ENCODE measurements at regions not wholly inside any gene's neighbourhood (a gene's known extent, or its start where the extent isn't known, plus 50 kb on each side); places are given as distances from the start of the nearest gene placed in this dataset.

DNA sequence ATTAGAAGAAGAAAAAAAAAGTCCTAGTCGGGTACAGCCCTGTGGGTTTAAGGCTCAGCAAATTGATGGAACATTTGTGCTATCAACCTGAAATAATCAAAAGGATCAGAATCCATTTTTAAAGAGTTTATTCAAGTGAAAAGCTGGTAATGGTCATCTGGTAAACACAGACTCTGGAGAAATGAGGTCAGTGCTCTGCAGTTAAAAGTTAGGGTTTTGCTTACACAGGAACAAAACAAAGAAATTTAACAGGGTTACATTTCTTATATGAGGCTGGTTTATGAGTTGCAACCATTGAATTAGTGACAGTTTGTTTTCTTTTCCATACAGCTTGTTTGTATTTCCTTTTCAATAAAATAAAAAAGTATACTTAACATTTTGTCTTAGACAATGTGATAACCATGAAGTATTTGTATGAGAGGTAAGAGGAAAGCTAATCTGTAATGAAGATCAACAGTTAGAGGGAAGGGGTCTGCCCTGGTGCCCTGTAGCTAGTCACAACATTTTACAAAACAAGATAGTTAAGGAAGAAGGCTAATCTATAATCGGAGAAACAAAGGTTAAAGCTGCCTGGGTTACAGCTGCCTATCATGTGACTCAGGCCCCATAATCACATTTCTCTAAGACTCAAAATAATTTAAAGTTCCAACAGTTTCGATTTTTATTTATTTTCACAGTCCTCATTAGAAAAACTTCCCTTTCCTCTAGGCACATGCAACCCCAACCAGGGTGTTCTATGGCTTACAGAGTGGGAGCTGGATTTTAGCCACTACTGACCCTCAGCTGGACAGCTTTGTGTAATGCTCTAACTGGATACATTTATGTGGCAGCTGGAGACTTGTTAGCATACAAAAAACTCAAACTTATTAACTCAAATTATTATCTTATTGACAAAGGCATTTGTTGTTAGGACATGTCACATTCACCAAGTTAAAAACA lies 98.1 kb upstream of the ACP3 start:
- Histone ChIP-seq H3K4me3 (ENCODE audit: low read length) (no peak overlapping the region), H3K36me3 (ENCODE audit: control insufficient read depth in 2 of 3, insufficient read depth in 3 of 3, low read length in 3 of 3) (no peaks in the 10 kb centered on the region), H3K9me3 (ENCODE audit: control insufficient read depth in 2 of 3, low read length in 3 of 3) (no peaks in the 10 kb centered on the region), H3K27ac (ENCODE audit: low read depth, low read length) (no peak overlapping the region), H3K27me3 (ENCODE audit: control insufficient read depth in 2 of 2, insufficient read depth in 2 of 2, low read length in 2 of 2) (no peaks in the 10 kb centered on the region), H3K4me1 (ENCODE audit: control insufficient read depth in 2 of 2, insufficient read depth in 2 of 2, low read length in 2 of 2) (no peaks in the 10 kb centered on the region)
- DNase-seq, result no peak
- no peaks in the 10 kb centered on the region for H3K36me3 Mint-ChIP-seq
- intact Hi-C loops (cut with micrococcal nuclease), result no loop called here
- CTCF ChIA-PET, result no interaction called here
- H3K27me3 Mint-ChIP-seq, result peaks cover 0 to 11% (median 3%) of the 10 kb centered on the region in 5 donors
- POLR2A ChIA-PET, result no interaction called here
- H3K9me3 Mint-ChIP-seq, result no peaks in the 10 kb centered on the region
- H3K27ac Mint-ChIP-seq, result no peak overlapping the region
- ATAC-seq, result no peak
- H3K4me3 Mint-ChIP-seq, result no peak overlapping the region
- H3K4me1 Mint-ChIP-seq, result no peaks in the 10 kb centered on the region

DNA sequence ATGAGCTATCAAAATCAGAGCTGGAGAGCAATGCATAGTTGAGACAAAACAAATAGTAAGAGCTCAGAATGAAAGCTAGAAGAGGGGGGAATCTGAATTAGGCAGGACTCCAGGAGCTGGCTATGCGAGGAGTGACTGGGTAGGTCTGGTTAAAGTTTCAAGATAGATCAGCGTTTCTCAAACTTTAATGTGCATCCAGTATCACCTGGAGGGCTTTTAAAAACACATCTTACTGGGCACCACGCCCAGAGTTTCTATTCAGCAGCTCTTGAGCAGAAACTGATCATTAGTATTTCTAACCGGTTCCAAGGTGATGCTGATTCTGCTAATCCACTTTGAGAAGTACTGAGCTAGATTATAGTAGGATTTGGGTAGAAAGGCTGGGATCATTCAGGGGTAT lies 96.2 kb upstream of the ACP3 start:
- Mint-ChIP-seq H3K4me1 (no peaks in the 10 kb centered on the region), H3K4me3 (no peak overlapping the region), H3K9me3 (no peaks in the 10 kb centered on the region), H3K36me3 (no peaks in the 10 kb centered on the region), H3K27ac (no peak overlapping the region), H3K27me3 (peaks cover 0 to 11% (median 3%) of the 10 kb centered on the region in 5 donors)
- H3K27ac ChIP-seq (ENCODE audit: low read depth, low read length), result no peak overlapping the region
- DNase-seq (no peak), ATAC-seq (no peak)
- H3K36me3 ChIP-seq (ENCODE audit: control insufficient read depth in 2 of 3, insufficient read depth in 3 of 3, low read length in 3 of 3), result no peaks in the 10 kb centered on the region
- intact Hi-C loops (cut with micrococcal nuclease), result no loop called here
- CTCF ChIA-PET, result no interaction called here
- POLR2A ChIA-PET, result no interaction called here
- no peaks in the 10 kb centered on the region for H3K4me1 ChIP-seq (ENCODE audit: control insufficient read depth in 2 of 2, insufficient read depth in 2 of 2, low read length in 2 of 2)
- H3K4me3 ChIP-seq (ENCODE audit: low read length), result no peak overlapping the region
- no peaks in the 10 kb centered on the region for H3K27me3 ChIP-seq (ENCODE audit: control insufficient read depth in 2 of 2, insufficient read depth in 2 of 2, low read length in 2 of 2)
- no peaks in the 10 kb centered on the region for H3K9me3 ChIP-seq (ENCODE audit: control insufficient read depth in 2 of 3, low read length in 3 of 3)

DNA sequence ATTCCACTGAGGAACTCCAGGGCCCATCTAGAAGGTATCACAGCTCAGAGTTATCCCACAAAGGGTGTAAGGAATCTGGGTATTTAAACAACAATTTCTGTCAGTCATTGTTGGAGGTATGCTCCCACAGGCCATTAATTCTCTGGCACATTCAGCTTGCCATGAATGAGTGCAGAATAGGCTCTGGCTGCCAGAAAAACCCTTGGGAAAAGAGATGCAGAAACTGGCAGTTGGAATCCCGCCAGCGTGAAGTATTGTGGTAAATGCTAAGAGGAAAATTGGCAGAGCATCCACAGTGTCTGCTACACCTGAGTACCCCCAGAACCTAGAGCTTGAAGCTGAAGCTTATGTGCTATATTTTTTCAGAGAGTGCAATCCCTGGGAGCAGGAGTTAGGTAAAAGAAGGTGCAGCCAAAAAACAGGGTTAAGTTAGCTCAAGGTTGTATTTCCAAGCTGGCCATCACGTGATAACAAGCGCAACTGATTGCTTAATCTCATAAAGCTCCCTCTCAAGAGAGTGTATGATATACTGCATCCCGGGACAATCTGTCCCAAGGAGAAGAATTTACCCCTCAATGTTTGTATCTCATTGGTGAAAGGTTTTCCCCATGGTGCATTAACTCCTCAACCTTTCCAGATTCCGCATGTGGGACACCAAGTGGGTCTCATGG lies 94.2 kb upstream of the ACP3 start:
- no peak overlapping the region for H3K27ac Mint-ChIP-seq
- H3K4me1 ChIP-seq (ENCODE audit: control insufficient read depth in 2 of 2, insufficient read depth in 2 of 2, low read length in 2 of 2), result no peaks in the 10 kb centered on the region
- H3K36me3 Mint-ChIP-seq, result no peaks in the 10 kb centered on the region
- H3K9me3 ChIP-seq (ENCODE audit: control insufficient read depth in 2 of 3, low read length in 3 of 3), result no peaks in the 10 kb centered on the region
- ChIA-PET CTCF (no interaction called here), POLR2A (no interaction called here)
- ATAC-seq, result no peak
- no peaks in the 10 kb centered on the region for H3K4me1 Mint-ChIP-seq
- H3K9me3 Mint-ChIP-seq, result no peaks in the 10 kb centered on the region
- intact Hi-C loops (cut with micrococcal nuclease), result no loop called here
- no peak overlapping the region for H3K27ac ChIP-seq (ENCODE audit: low read depth, low read length)
- no peak for DNase-seq
- no peaks in the 10 kb centered on the region for H3K36me3 ChIP-seq (ENCODE audit: control insufficient read depth in 2 of 3, insufficient read depth in 3 of 3, low read length in 3 of 3)
- H3K4me3 ChIP-seq (ENCODE audit: low read length), result no peak overlapping the region
- no peaks in the 10 kb centered on the region for H3K27me3 ChIP-seq (ENCODE audit: control insufficient read depth in 2 of 2, insufficient read depth in 2 of 2, low read length in 2 of 2)
- H3K27me3 Mint-ChIP-seq, result peaks cover 4 to 10% (median 9%) of the 10 kb centered on the region in 5 donors
- H3K4me3 Mint-ChIP-seq, result no peak overlapping the region

DNA sequence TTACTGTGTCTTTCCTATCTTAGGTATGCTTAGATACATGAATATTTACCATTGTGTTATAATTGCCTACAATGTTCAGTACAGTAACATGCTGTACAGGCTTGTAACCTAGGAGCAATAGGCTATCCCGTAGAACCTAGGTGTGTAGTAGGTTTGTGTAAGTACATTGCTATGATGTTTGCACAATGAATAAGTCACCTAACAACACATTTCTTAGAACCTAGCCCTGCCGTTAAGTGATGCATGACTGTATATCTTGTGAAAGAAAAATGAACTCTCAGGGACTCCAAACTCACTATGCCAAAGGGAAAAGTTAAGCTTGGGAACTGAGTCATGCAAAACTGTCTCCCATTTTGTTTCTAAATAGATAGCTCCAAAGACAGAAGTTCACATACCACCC lies 91.5 kb upstream of the ACP3 start:
- no peaks in the 10 kb centered on the region for H3K9me3 Mint-ChIP-seq
- no peaks in the 10 kb centered on the region for H3K27me3 ChIP-seq (ENCODE audit: control insufficient read depth in 2 of 2, insufficient read depth in 2 of 2, low read length in 2 of 2)
- no peak overlapping the region for H3K27ac Mint-ChIP-seq
- ChIA-PET CTCF (no interaction called here), POLR2A (no interaction called here)
- H3K27me3 Mint-ChIP-seq, result peaks cover 4 to 15% (median 7%) of the 10 kb centered on the region in 5 donors
- H3K4me1 Mint-ChIP-seq, result no peaks in the 10 kb centered on the region
- intact Hi-C loops (cut with micrococcal nuclease), result no loop called here
- no peak overlapping the region for H3K4me3 ChIP-seq (ENCODE audit: low read length)
- no peak for ATAC-seq
- H3K4me1 ChIP-seq (ENCODE audit: control insufficient read depth in 2 of 2, insufficient read depth in 2 of 2, low read length in 2 of 2), result no peaks in the 10 kb centered on the region
- no peak overlapping the region for H3K27ac ChIP-seq (ENCODE audit: low read depth, low read length)
- DNase-seq, result no peak
- H3K4me3 Mint-ChIP-seq, result no peak overlapping the region
- no peaks in the 10 kb centered on the region for H3K36me3 ChIP-seq (ENCODE audit: control insufficient read depth in 2 of 3, insufficient read depth in 3 of 3, low read length in 3 of 3)
- no peaks in the 10 kb centered on the region for H3K9me3 ChIP-seq (ENCODE audit: control insufficient read depth in 2 of 3, low read length in 3 of 3)
- no peaks in the 10 kb centered on the region for H3K36me3 Mint-ChIP-seq

DNA sequence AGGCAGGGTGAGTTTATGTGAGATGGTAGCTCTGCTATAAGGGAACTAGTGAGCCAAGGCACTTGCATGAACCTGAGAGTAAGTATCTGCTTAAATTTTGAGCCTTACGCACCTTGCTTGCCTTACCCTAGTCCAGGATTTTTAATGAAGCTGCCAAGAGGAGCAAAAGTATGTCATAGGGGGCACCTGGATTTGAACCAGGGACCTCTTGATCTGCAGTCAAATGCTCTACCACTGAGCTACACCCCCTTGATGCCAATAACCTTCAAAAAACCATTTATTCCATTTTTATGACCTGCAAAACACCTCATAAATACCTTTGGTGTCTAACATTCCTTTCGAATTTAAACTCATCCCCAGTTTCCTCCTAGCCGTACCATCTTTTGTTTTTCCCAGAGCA lies 88.3 kb upstream of the ACP3 start:
- H3K27me3 Mint-ChIP-seq, result peaks cover 5 to 22% (median 17%) of the 10 kb centered on the region in 5 donors
- no peak overlapping the region for H3K4me3 ChIP-seq (ENCODE audit: low read length)
- H3K4me3 Mint-ChIP-seq, result no peak overlapping the region
- H3K4me1 Mint-ChIP-seq, result no peaks in the 10 kb centered on the region
- POLR2A ChIA-PET, result no interaction called here
- no peaks in the 10 kb centered on the region for H3K27me3 ChIP-seq (ENCODE audit: control insufficient read depth in 2 of 2, insufficient read depth in 2 of 2, low read length in 2 of 2)
- DNase-seq (no peak), ATAC-seq (no peak)
- H3K9me3 ChIP-seq (ENCODE audit: control insufficient read depth in 2 of 3, low read length in 3 of 3), result no peaks in the 10 kb centered on the region
- CTCF ChIA-PET, result no interaction called here
- H3K27ac ChIP-seq (ENCODE audit: low read depth, low read length), result no peak overlapping the region
- intact Hi-C loops (cut with micrococcal nuclease), result no loop called here
- H3K36me3 Mint-ChIP-seq, result no peaks in the 10 kb centered on the region
- H3K9me3 Mint-ChIP-seq, result no peaks in the 10 kb centered on the region
- no peaks in the 10 kb centered on the region for H3K36me3 ChIP-seq (ENCODE audit: control insufficient read depth in 2 of 3, insufficient read depth in 3 of 3, low read length in 3 of 3)
- H3K27ac Mint-ChIP-seq, result no peak overlapping the region
- no peaks in the 10 kb centered on the region for H3K4me1 ChIP-seq (ENCODE audit: control insufficient read depth in 2 of 2, insufficient read depth in 2 of 2, low read length in 2 of 2)

DNA sequence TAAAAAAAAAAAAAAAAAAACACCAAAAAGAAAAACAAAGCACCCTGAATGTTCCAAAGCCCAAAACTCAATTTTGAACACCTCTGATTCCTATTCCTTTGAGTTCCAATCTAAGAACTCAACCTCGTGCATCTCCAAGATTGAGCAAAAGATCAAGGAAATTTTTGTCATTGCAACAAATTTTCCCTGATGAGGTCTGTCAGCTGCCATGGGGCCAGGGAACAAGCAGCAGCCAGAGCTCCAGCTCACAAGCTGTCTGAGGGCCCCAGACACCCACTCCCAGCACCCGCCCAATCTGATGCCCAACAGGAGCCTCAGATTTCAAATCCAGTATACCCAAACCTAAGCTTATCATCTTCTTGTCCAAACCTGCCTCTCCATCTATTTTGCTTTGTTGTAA lies 87.6 kb upstream of the ACP3 start:
- Mint-ChIP-seq H3K36me3 (no peaks in the 10 kb centered on the region), H3K27me3 (peaks cover 5 to 25% (median 17%) of the 10 kb centered on the region in 5 donors), H3K4me3 (no peak overlapping the region), H3K27ac (no peak overlapping the region), H3K9me3 (no peaks in the 10 kb centered on the region), H3K4me1 (no peaks in the 10 kb centered on the region)
- Histone ChIP-seq H3K36me3 (ENCODE audit: control insufficient read depth in 2 of 3, insufficient read depth in 3 of 3, low read length in 3 of 3) (no peaks in the 10 kb centered on the region), H3K27ac (ENCODE audit: low read depth, low read length) (no peak overlapping the region), H3K27me3 (ENCODE audit: control insufficient read depth in 2 of 2, insufficient read depth in 2 of 2, low read length in 2 of 2) (no peaks in the 10 kb centered on the region), H3K4me1 (ENCODE audit: control insufficient read depth in 2 of 2, insufficient read depth in 2 of 2, low read length in 2 of 2) (no peaks in the 10 kb centered on the region), H3K9me3 (ENCODE audit: control insufficient read depth in 2 of 3, low read length in 3 of 3) (no peaks in the 10 kb centered on the region), H3K4me3 (ENCODE audit: low read length) (no peak overlapping the region)
- DNase-seq (no peak), ATAC-seq (no peak)
- ChIA-PET POLR2A (no interaction called here), CTCF (no interaction called here)
- intact Hi-C loops (cut with micrococcal nuclease), result no loop called here

Measured in naive thymus-derived CD4-positive, alpha-beta T cell (primary cell).